ENCODE measurements at regions not wholly inside any gene's neighbourhood (a gene's known extent, or its start where the extent isn't known, plus 50 kb on each side); places are given as distances from the start of the nearest gene placed in this dataset.
A peak's percentile ranks its signal among the peaks of the same experiment; 100 is the strongest.
"Not testable (repeated sequence)": the region's sequence is repeated elsewhere in the genome, so short reads cannot be mapped to it uniquely, and the experiment has no call there.

- no peak for DNase-seq
Measured at GRCh38 chr10:31125789-31126188, 94.1 kb upstream of the ZNF438 start.

DNA sequence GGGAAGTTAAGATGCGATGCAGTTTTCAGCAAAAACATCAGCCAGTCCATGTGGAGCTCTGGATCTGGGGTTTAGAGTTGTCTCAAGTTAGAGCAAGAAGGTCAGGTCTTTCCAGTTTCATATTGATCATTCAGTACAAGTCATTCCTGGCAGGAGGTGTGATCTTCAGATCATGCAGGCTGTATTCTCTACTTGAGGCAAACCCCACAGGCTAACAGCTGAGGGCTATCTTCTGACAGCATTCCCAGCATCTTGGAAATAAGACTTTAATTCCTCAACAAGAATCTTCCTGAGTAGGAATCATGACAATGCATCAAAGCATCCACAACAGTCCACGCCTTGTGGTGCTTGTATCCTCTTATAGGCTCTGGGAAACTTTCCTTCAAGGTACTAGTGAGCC, 94.9 kb upstream of the ZNF438 start:
- no peak for DNase-seq

- DNase-seq = no peak
Measured at GRCh38 chr10:31128536-31128935, 96.9 kb upstream of the ZNF438 start.

- no peak for DNase-seq
Measured at GRCh38 chr10:31129271-31129670, 97.6 kb upstream of the ZNF438 start.

- no peak for DNase-seq
Measured at GRCh38 chr10:31129880-31130405, 98.3 kb upstream of the ZNF438 start.

GRCh38 chr10:31130406-31130805, 98.7 kb upstream of the ZNF438 start:
- no peak for DNase-seq

DNA sequence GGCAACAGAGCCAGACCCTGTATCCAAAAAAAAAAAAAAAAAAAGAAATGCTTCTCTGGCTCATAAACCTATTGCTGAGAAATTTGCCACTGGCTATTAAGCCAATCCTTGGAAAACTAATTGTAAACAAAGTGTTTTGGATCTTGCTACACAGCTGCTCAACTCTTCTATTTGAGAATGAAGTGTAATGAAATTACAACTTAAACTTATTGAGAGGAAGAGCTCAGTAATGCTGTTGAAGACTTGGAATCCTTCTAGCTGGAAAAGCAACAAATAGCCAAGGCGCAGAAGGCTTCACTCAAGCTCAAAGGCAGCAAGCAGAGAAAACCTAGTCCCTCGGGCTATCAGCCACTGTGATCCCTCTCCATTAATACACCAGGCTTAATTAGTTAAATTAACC, 99.6 kb upstream of the ZNF438 start:
- no peak for DNase-seq

- DNase-seq = no peak
Measured at GRCh38 chr10:31132681-31133244, 101.1 kb upstream of the ZNF438 start.

DNA sequence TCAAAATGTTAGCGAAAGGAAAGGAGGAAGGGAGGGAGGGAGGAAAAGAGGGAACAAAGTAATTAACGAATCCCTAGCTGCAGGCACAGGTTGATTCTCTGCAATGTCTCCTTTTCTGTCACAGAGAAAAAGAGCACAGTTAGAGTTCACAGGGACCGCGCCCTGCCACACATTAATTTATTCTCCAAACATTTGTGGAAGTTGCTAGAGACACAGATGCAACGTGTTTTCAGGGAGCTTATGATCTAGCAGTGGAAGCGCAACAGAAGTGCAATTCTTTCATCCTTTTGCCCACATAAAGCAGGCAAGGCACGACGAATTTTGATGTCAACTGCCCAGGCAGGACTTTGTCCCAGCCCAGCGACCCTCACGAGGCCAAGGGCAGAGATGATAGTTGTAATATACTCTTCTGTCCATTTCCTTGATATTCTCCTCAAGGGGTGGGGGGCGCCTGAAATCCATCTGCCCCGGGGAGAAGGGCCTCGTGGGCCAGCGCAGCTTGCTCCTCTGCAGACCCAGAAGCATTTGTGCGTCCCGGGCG, 101.7 kb upstream of the ZNF438 start:
- peak in 1 of 6 experiments; percentile 28 for DNase-seq

DNA sequence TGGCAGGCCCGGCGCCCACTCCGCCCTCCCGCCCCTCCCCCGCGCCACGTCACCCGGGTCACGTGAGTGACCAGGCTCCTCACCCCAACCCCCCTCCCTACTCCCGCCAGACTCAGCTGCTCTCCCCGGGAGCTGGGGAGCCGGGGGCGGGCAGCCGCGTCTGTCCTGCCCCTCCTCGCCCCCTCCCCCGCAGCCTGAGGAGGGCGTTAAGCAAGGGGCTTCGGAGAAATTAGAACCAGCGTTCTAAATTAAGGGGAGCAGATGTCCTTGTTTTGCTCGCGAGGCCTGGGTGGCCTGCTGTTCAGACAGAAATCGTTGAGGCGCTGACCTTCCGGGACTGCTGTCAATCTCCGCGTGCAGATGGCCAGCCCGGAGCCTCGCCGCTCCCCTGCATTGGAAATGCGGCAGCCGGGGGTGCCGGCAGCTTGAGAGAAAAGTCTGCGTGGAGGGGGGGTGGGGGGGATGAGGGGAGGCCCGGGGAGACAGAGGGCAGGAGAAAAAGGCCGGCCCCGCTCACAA, 102.2 kb upstream of the ZNF438 start:
- DNase-seq = peak; percentile 14 to 68 (median 46)

- peak in 2 of 6 experiments; percentile 17 to 35 for DNase-seq
Measured at GRCh38 chr10:31134311-31134952, 102.8 kb upstream of the ZNF438 start.

DNA sequence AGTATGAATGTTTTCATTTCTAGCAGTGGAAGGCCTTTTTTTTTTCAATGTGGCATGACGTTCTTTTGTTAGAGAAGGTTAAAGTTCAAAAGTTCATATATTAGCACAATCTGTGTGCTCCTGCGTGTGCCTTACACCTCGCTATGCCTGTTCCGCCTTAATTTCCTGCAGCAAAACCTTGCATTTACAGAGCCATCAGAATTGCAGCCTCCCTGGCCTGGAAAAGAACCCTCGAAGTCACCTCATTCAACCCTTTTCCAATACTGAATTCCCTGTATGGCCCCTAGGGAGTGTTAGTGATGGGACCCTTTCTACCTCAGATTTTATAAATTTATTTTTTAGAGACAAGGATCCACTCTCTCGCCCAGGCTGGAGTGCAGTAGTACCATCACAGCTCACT, 103.5 kb upstream of the ZNF438 start:
- peak in 3 of 6 experiments; percentile 3 to 33 (median 17) for DNase-seq

GRCh38 chr10:31135791-31136190, 104.1 kb upstream of the ZNF438 start:
- DNase-seq = not testable (repeated sequence)

- no peak for DNase-seq
Measured at GRCh38 chr10:31136386-31136785, 104.7 kb upstream of the ZNF438 start.

- peak in 3 of 6 experiments; percentile 42 to 65 (median 49) for DNase-seq
Measured at GRCh38 chr10:31136930-31137885, 105.5 kb upstream of the ZNF438 start.

- no peak for DNase-seq
Measured at GRCh38 chr10:31138026-31138553, 106.4 kb upstream of the ZNF438 start.

- no peak for DNase-seq
Measured at GRCh38 chr10:31139497-31139896, 107.8 kb upstream of the ZNF438 start.

GRCh38 chr10:31140716-31141115, 109.1 kb upstream of the ZNF438 start:
- no peak for DNase-seq

DNA sequence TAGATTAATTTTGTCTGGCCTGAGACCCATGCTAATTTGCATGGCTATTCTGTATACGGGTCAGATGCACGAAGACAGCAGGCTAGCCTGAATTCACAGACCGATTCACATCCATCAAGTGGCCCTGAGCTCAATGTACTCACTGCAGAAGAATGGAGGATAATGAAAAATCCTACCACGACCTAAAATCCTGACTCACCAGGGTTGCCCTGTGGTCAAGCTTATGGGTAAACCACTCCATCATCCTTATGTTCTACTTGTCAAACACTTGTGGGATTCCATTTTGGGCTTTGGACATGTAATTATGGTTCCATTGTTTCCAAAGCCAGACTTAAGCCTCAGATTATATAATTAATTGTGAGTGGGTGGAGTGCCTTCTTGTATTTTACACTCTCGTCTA, 110.4 kb upstream of the ZNF438 start:
- DNase-seq = no peak

- DNase-seq = no peak
Measured at GRCh38 chr10:31143331-31143935, 111.8 kb upstream of the ZNF438 start.

DNA sequence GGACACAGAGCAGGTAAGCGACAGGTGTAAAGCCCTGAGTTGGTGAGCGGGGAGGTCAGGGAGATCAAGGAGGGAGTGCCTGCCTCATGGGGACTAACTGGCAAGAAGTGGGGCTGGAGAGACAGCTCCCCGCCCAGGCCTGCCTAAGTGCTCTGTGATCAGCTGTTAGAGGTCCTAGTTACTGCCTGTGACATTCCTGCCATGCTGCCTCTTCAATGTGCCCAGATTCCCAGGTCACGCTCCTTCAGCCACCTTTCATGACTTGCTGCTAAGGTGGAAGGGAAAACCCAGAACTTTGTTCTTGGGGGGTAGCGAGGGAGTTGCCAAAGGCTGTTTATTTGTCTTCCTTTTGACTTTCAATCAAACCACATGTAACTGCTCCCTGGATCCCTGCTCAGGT, 114.3 kb upstream of the ZNF438 start:
- no peak for DNase-seq

Measured in stimulated activated naive CD4-positive, alpha-beta T cell (primary cell).